Neural cell (in vitro differentiated cells): ENCODE measurements at regions not wholly inside any gene's neighbourhood (a gene's known extent, or its start where the extent isn't known, plus 50 kb on each side); places are given as distances from the start of the nearest gene placed in this dataset.

Experiments
- H2AFZ ChIP-seq: fragments of 200-600, 300-800 bp; sonication (generic), shearing (Covaris generic); 2 replicates; pipeline ENCODE4 v1.6.0; 2014; ENCODE audit warnings: low read depth, mild to moderate bottlenecking, antibody characterized with exemption, low read length, moderate library complexity
- H3F3A ChIP-seq: fragments of 200-600 bp; shearing (Covaris generic); 2 replicates; pipeline ENCODE4 v1.6.1; 2016; ENCODE audit warnings: mild to moderate bottlenecking, moderate library complexity, mixed read lengths, antibody characterized with exemption, low read length; ENCODE audit not compliant: insufficient read depth, poor library complexity, severe bottlenecking
- H3K27ac ChIP-seq: fragments of 200-600, 300-800 bp; sonication (generic), shearing (Covaris generic); 2 replicates; pipeline ENCODE4 v1.5.1; 2014; ENCODE audit warnings: mild to moderate bottlenecking, low read length, moderate library complexity
- H3K27me3 ChIP-seq: fragments of 300-800, 200-600 bp; sonication (generic), shearing (Covaris generic); 2 replicates; pipeline ENCODE4 v1.6.0; 2014; ENCODE audit warnings: mild to moderate bottlenecking, low read depth, low read length, moderate library complexity; ENCODE audit not compliant: insufficient read depth
- H3K36me3 ChIP-seq: fragments of 300-800, 200-600 bp; sonication (generic), shearing (Covaris generic); 2 replicates; pipeline ENCODE4 v1.5.1; 2014; ENCODE audit warnings: mild to moderate bottlenecking, antibody characterized with exemption, low read length, moderate library complexity; ENCODE audit not compliant: insufficient read depth
- H3K4me2 ChIP-seq: fragments of 300-800, 200-600 bp; sonication (generic), shearing (Covaris generic); 2 replicates; pipeline ENCODE4 v1.6.0; 2014; ENCODE audit warnings: mild to moderate bottlenecking, low read length
- H3K4me3 ChIP-seq: fragments of 300-800, 200-600 bp; sonication (generic), shearing (Covaris generic); 2 replicates; pipeline ENCODE4 v1.5.1; 2014; ENCODE audit warnings: mild to moderate bottlenecking, low read length, moderate library complexity
- H3K79me2 ChIP-seq: fragments of 200-600 bp; shearing (Covaris generic); replicated peaks from 2 replicates; pipeline ENCODE4 v1.6.0; 2014; ENCODE audit warnings: mild to moderate bottlenecking, low read length, moderate library complexity; ENCODE audit not compliant: insufficient read depth
- H3K9ac ChIP-seq: fragments of 300-800, 200-600 bp; sonication (generic), shearing (Covaris generic); 2 replicates; pipeline ENCODE4 v1.6.1; 2016; ENCODE audit warnings: mild to moderate bottlenecking, low read length, mixed read lengths
- H3K9me2 ChIP-seq: fragments of 200-600 bp; shearing (Covaris generic); 2 replicates; pipeline ENCODE4 v1.6.1; 2016; ENCODE audit warnings: mild to moderate bottlenecking, low read length, mixed read lengths; ENCODE audit not compliant: insufficient read depth
- H3K9me3 ChIP-seq: fragments of 200-600, 300-800 bp; sonication (generic), shearing (Covaris generic); 2 replicates; pipeline ENCODE4 v1.6.1; 2016; ENCODE audit warnings: mild to moderate bottlenecking, mixed run types, low read length, moderate library complexity, mixed read lengths
- H4K20me1 ChIP-seq: fragments of 200-600 bp; shearing (Covaris generic); 2 replicates; pipeline ENCODE4 v1.6.1; 2016; ENCODE audit warnings: mild to moderate bottlenecking, mixed run types; ENCODE audit not compliant: insufficient read depth
- CTCF ChIP-seq: fragments of 450-650 bp; IDR thresholded peaks from 2 replicates; pipeline ENCODE4 v1.5.1; 2014; ENCODE audit warnings: antibody characterized with exemption, mild to moderate bottlenecking, moderate library complexity; ENCODE audit not compliant: poor library complexity, severe bottlenecking
- EP300 ChIP-seq: fragments of 450-650 bp; conservative IDR thresholded peaks from 2 replicates; pipeline ENCODE4 v1.6.1; 2014; ENCODE audit warnings: antibody characterized with exemption, mild to moderate bottlenecking, moderate library complexity; ENCODE audit not compliant: poor library complexity, severe bottlenecking
- EZH2 ChIP-seq: fragments of 200-600, 300-800 bp; shearing (Covaris generic), sonication (generic); IDR thresholded peaks from 2 replicates; pipeline ENCODE4 v1.6.1; 2014; ENCODE audit warnings: antibody characterized with exemption, low read length, borderline replicate concordance, mild to moderate bottlenecking; ENCODE audit not compliant: insufficient read depth, poor library complexity, severe bottlenecking
- MXI1 ChIP-seq: fragments of 450-650 bp; conservative IDR thresholded peaks from 2 replicates; pipeline ENCODE4 v1.6.1; 2014; ENCODE audit warnings: antibody characterized with exemption, mild to moderate bottlenecking; ENCODE audit not compliant: poor library complexity, severe bottlenecking
- POLR2AphosphoS5 ChIP-seq: IDR thresholded peaks from 2 replicates; pipeline ENCODE4 v1.6.1; 2012
- RAD21 ChIP-seq: fragments of 450-650 bp; conservative IDR thresholded peaks from 2 replicates; pipeline ENCODE4 v1.6.1; 2014; ENCODE audit warnings: antibody characterized with exemption, mild to moderate bottlenecking, moderate library complexity
- REST ChIP-seq: IDR thresholded peaks from 2 replicates; pipeline ENCODE4 v1.6.1; 2012; ENCODE audit warnings: borderline replicate concordance
- SMC3 ChIP-seq: fragments of 450-650 bp; conservative IDR thresholded peaks from 2 replicates; pipeline ENCODE4 v1.6.1; 2014; ENCODE audit warnings: antibody characterized with exemption, mild to moderate bottlenecking, moderate library complexity; ENCODE audit not compliant: poor library complexity
- TAF1 ChIP-seq: IDR thresholded peaks from 2 replicates; pipeline ENCODE4 v1.6.1; 2012; ENCODE audit warnings: low read depth

- Histone ChIP-seq H3K27me3 (no peaks in the 10 kb centered on the region), H3F3A (no peaks in the 10 kb centered on the region), H4K20me1 (no peaks in the 10 kb centered on the region), H3K36me3 (no peaks in the 10 kb centered on the region), H3K9me3 (no peaks in the 10 kb centered on the region), H3K27ac (no peak overlapping the region), H3K4me3 (no peak overlapping the region), H3K9me2 (no peaks in the 10 kb centered on the region), H3K79me2 (no peaks in the 10 kb centered on the region), H3K4me2 (no peak overlapping the region), H3K9ac (no peak overlapping the region), H2AFZ (no peak overlapping the region)
- TF ChIP-seq EZH2 (no peak), CTCF (no peak), EP300 (no peak), TAF1 (no peak), MXI1 (no peak), SMC3 (no peak), RAD21 (no peak), REST (no peak), POLR2AphosphoS5 (no peak)
These were observed 131.5 kb downstream of the NUFIP1 start for GRCh38 chr13:44857736-44858135.

- Histone ChIP-seq H3K9me2 (no peaks in the 10 kb centered on the region), H3K9ac (no peak overlapping the region), H2AFZ (no peak overlapping the region), H3K27me3 (no peaks in the 10 kb centered on the region), H3K4me2 (no peak overlapping the region), H4K20me1 (no peaks in the 10 kb centered on the region), H3F3A (no peaks in the 10 kb centered on the region), H3K79me2 (no peaks in the 10 kb centered on the region), H3K36me3 (no peaks in the 10 kb centered on the region), H3K4me3 (no peak overlapping the region), H3K27ac (no peak overlapping the region), H3K9me3 (no peaks in the 10 kb centered on the region)
- no peak for TF ChIP-seq EZH2
- no peak for TF ChIP-seq CTCF
- TF ChIP-seq POLR2AphosphoS5: no peak
- TF ChIP-seq RAD21: no peak
- TF ChIP-seq EP300: no peak
- no peak for TF ChIP-seq SMC3
These were observed 132.2 kb downstream of the NUFIP1 start for GRCh38 chr13:44857061-44857460.
